ENCODE measurements at regions not wholly inside any gene's neighbourhood (a gene's known extent, or its start where the extent isn't known, plus 50 kb on each side); places are given as distances from the start of the nearest gene placed in this dataset.

GRCh38 chr5:84632418-84632817 is 247.7 kb upstream of the EDIL3 start:
- no peak overlapping the region for H3K4me3 ChIP-seq (ENCODE audit: low read depth, low read length)
- no peaks in the 10 kb centered on the region for H3K36me3 ChIP-seq
- H3K9me3 ChIP-seq (ENCODE audit: severe bottlenecking) = no peaks in the 10 kb centered on the region
- no peak overlapping the region for H3K27ac ChIP-seq
- DNase-seq = no peak
- no peak for TF ChIP-seq CTCF (IDR thresholded peaks at IDR 0.05; ENCODE audit: low read depth, low read length)
- no peaks in the 10 kb centered on the region for H3K27me3 ChIP-seq (ENCODE audit: insufficient read depth, low read depth, severe bottlenecking)

GRCh38 chr5:84628918-84629317 is 244.2 kb upstream of the EDIL3 start:
- TF ChIP-seq CTCF (IDR thresholded peaks at IDR 0.05; ENCODE audit: low read depth, low read length) = no peak
- no peaks in the 10 kb centered on the region for H3K36me3 ChIP-seq
- no peaks in the 10 kb centered on the region for H3K27me3 ChIP-seq (ENCODE audit: insufficient read depth, low read depth, severe bottlenecking)
- no peak overlapping the region for H3K4me3 ChIP-seq (ENCODE audit: low read depth, low read length)
- no peaks in the 10 kb centered on the region for H3K9me3 ChIP-seq (ENCODE audit: severe bottlenecking)
- no peak for DNase-seq
- H3K27ac ChIP-seq = no peak overlapping the region

GRCh38 chr5:84623019-84623418 is 238.3 kb upstream of the EDIL3 start:
- DNase-seq = no peak
- H3K27ac ChIP-seq = no peak overlapping the region
- TF ChIP-seq CTCF (IDR thresholded peaks at IDR 0.05; ENCODE audit: low read depth, low read length) = no peak
- no peaks in the 10 kb centered on the region for H3K9me3 ChIP-seq (ENCODE audit: severe bottlenecking)
- no peak overlapping the region for H3K4me3 ChIP-seq (ENCODE audit: low read depth, low read length)
- no peaks in the 10 kb centered on the region for H3K36me3 ChIP-seq
- no peaks in the 10 kb centered on the region for H3K27me3 ChIP-seq (ENCODE audit: insufficient read depth, low read depth, severe bottlenecking)

GRCh38 chr5:84622461-84622860 is 237.8 kb upstream of the EDIL3 start:
- DNase-seq = no peak
- Histone ChIP-seq H3K27me3 (ENCODE audit: insufficient read depth, low read depth, severe bottlenecking) (no peaks in the 10 kb centered on the region), H3K36me3 (no peaks in the 10 kb centered on the region), H3K9me3 (ENCODE audit: severe bottlenecking) (no peaks in the 10 kb centered on the region), H3K4me3 (ENCODE audit: low read depth, low read length) (no peak overlapping the region), H3K27ac (no peak overlapping the region)
- TF ChIP-seq CTCF (IDR thresholded peaks at IDR 0.05; ENCODE audit: low read depth, low read length) = no peak

- DNase-seq = no peak
- Histone ChIP-seq H3K9me3 (ENCODE audit: severe bottlenecking) (no peaks in the 10 kb centered on the region), H3K27ac (no peak overlapping the region), H3K4me3 (ENCODE audit: low read depth, low read length) (no peak overlapping the region), H3K36me3 (no peaks in the 10 kb centered on the region), H3K27me3 (ENCODE audit: insufficient read depth, low read depth, severe bottlenecking) (no peaks in the 10 kb centered on the region)
- no peak for TF ChIP-seq CTCF (IDR thresholded peaks at IDR 0.05; ENCODE audit: low read depth, low read length)
These were observed 233.6 kb upstream of the EDIL3 start for GRCh38 chr5:84618262-84618661.

- no peaks in the 10 kb centered on the region for H3K9me3 ChIP-seq (ENCODE audit: severe bottlenecking)
- DNase-seq = no peak
- no peak overlapping the region for H3K27ac ChIP-seq
- TF ChIP-seq CTCF (IDR thresholded peaks at IDR 0.05; ENCODE audit: low read depth, low read length) = no peak
- H3K27me3 ChIP-seq (ENCODE audit: insufficient read depth, low read depth, severe bottlenecking) = no peaks in the 10 kb centered on the region
- no peak overlapping the region for H3K4me3 ChIP-seq (ENCODE audit: low read depth, low read length)
- no peaks in the 10 kb centered on the region for H3K36me3 ChIP-seq
These were observed 230.2 kb upstream of the EDIL3 start for GRCh38 chr5:84614906-84615305.
